ENCODE measurements at regions not wholly inside any gene's neighbourhood (a gene's known extent, or its start where the extent isn't known, plus 50 kb on each side); places are given as distances from the start of the nearest gene placed in this dataset.

GRCh38 chr1:4298361-4299083 lies 355.9 kb upstream of the AJAP1 start:
- intact Hi-C loops (cut with DNase I; ENCODE audit: low total_unique reads): no loop called here
- DNase-seq: no peak
- Histone ChIP-seq H3K27me3 (no peaks in the 10 kb centered on the region), H3K36me3 (no peaks in the 10 kb centered on the region), H3K27ac (no peak overlapping the region), H3K4me1 (no peaks in the 10 kb centered on the region), H3K4me3 (no peak overlapping the region), H3K9me3 (no peaks in the 10 kb centered on the region)
- TF ChIP-seq CTCF (IDR thresholded peaks at IDR 0.05) (no peak), POLR2A (IDR thresholded peaks at IDR 0.05) (no peak)

- no peaks in the 10 kb centered on the region for H3K9me3 ChIP-seq
- H3K27me3 ChIP-seq: no peaks in the 10 kb centered on the region
- H3K36me3 ChIP-seq: no peaks in the 10 kb centered on the region
- intact Hi-C loops (cut with DNase I; ENCODE audit: low total_unique reads): no loop called here
- H3K4me1 ChIP-seq: no peaks in the 10 kb centered on the region
- no peak overlapping the region for H3K27ac ChIP-seq
- H3K4me3 ChIP-seq: no peak overlapping the region
- no peak for TF ChIP-seq POLR2A (IDR thresholded peaks at IDR 0.05)
- TF ChIP-seq CTCF (IDR thresholded peaks at IDR 0.05): no peak
- no peak for DNase-seq
Observed at GRCh38 chr1:4301007-4301406, 353.4 kb upstream of the AJAP1 start.

- H3K27me3 ChIP-seq: no peaks in the 10 kb centered on the region
- no peak overlapping the region for H3K27ac ChIP-seq
- intact Hi-C loops (cut with DNase I; ENCODE audit: low total_unique reads): no loop called here
- H3K9me3 ChIP-seq: no peaks in the 10 kb centered on the region
- TF ChIP-seq POLR2A (IDR thresholded peaks at IDR 0.05) (no peak), CTCF (IDR thresholded peaks at IDR 0.05) (no peak)
- no peaks in the 10 kb centered on the region for H3K36me3 ChIP-seq
- H3K4me3 ChIP-seq: no peak overlapping the region
- no peak for DNase-seq
- no peaks in the 10 kb centered on the region for H3K4me1 ChIP-seq
Observed at GRCh38 chr1:4303303-4303702, 351.1 kb upstream of the AJAP1 start.

- H3K9me3 ChIP-seq: no peaks in the 10 kb centered on the region
- intact Hi-C loops (cut with DNase I; ENCODE audit: low total_unique reads): no loop called here
Observed at GRCh38 chr1:4305526-4306301, 348.7 kb upstream of the AJAP1 start.

More at GRCh38 chr1:4305526-4306301, 348.7 kb upstream of the AJAP1 start:
- Histone ChIP-seq H3K27me3 (no peaks in the 10 kb centered on the region), H3K36me3 (no peaks in the 10 kb centered on the region), H3K27ac (no peak overlapping the region), H3K4me3 (no peak overlapping the region), H3K4me1 (no peaks in the 10 kb centered on the region)
- no peak for DNase-seq
- TF ChIP-seq CTCF (IDR thresholded peaks at IDR 0.05) (no peak), POLR2A (IDR thresholded peaks at IDR 0.05) (no peak)
